Gastroesophageal sphincter (tissue), 4 donors: ENCODE measurements at regions not wholly inside any gene's neighbourhood (a gene's known extent, or its start where the extent isn't known, plus 50 kb on each side); places are given as distances from the start of the nearest gene placed in this dataset.

Experiments
- ATAC-seq: fragments of 150-250 bp; one replicate; pipeline ENCODE4 v1.9.1; 2016; ENCODE audit warnings: mild to moderate bottlenecking, moderate library complexity
- H3K27ac ChIP-seq, 4 donors: fragments of 200-600 bp; sonication (generic) in 3 of 4; 1 replicate in 3 of 4; 2 replicates in 1 of 4; pipeline ENCODE4 v1.5.1; 2016 to 2019
- H3K27me3 ChIP-seq: fragments of 200-600 bp; sonication (generic); one replicate; pipeline ENCODE4 v1.5.1; 2019
- H3K36me3 ChIP-seq, 2 donors: fragments of 200-600 bp; sonication (generic); one replicate each; pipeline ENCODE4 v1.5.1; 2019; ENCODE audit warnings: control low read depth in 1 of 2
- H3K4me1 ChIP-seq, 3 donors: fragments of 200-600 bp; sonication (generic); 1 replicate in 2 of 3; 2 replicates in 1 of 3; pipeline ENCODE4 v1.5.1; 2016 to 2019; ENCODE audit warnings: control low read depth in 2 of 3
- H3K4me3 ChIP-seq, 2 donors: fragments of 200-600 bp; sonication (generic); one replicate each; pipeline ENCODE4 v1.5.1; 2019; ENCODE audit warnings: mild to moderate bottlenecking in 1 of 2, moderate library complexity in 1 of 2
- H3K9me3 ChIP-seq, 3 donors: fragments of 200-600 bp; sonication (generic); one replicate each; pipeline ENCODE4 v1.5.1; 2017 to 2019; ENCODE audit warnings: control low read depth in 2 of 3
- EP300 ChIP-seq: sonication (generic); formaldehyde crosslinking; IDR thresholded peaks from one replicate; pipeline ENCODE4 v1.6.1; 2017; ENCODE audit warnings: antibody characterized with exemption, mild to moderate bottlenecking
- POLR2A ChIP-seq, 2 donors: fragments of 450-650 bp; IDR thresholded peaks; one replicate each; pipeline ENCODE4 v1.6.1; 2017; ENCODE audit warnings: antibody characterized with exemption in 2 of 2, mild to moderate bottlenecking in 2 of 2, moderate library complexity in 1 of 2
- POLR2AphosphoS5 ChIP-seq: sonication (generic); formaldehyde crosslinking; IDR thresholded peaks from one replicate; pipeline ENCODE4 v1.6.1; 2017; ENCODE audit warnings: antibody characterized with exemption
- WGBS, 2 donors: methylation state at CpG; one replicate each; pipeline ENCODE4 v1.1.5; 2018; ENCODE audit warnings: low coverage in 1 of 2; 5-methylcytosine and 5-hydroxymethylcytosine counted together
- TF ChIP-seq, protein P1 (sequence below), 4 experiments: fragments of 200-600 bp in 2 of 4; fragments of 450-650 bp in 2 of 4; sonication (generic) in 1 of 4; IDR thresholded peaks; one replicate each; pipeline ENCODE4 v1.5.1; 2017 to 2019; ENCODE audit warnings: antibody characterized with exemption in 4 of 4, mild to moderate bottlenecking in 2 of 4, moderate library complexity in 2 of 4

DNA sequence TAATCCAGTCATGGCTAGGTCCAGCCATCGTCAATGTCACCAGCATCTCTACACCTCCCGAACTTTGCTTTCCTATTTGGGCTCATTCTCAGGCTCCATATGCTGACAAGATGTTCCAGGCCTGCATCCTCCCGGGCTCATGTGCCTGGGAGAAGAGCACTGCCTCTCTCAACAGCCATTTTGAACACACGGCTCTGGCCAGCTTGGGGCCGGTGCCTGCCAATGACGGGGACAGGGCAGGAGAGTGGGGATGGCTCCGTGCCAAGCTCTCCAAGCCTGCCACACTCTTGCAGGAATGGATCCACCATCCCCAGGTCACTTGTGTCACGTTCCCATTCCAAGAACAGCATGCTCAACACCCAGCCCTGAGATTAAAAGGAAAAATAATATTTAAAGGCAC, 61.4 kb upstream of the PAX7 start:
- Histone ChIP-seq H3K27me3 (peaks cover 86% of the 10 kb centered on the region), H3K9me3 (peaks cover 0 to 10% (median 0%) of the 10 kb centered on the region in 3 donors), H3K4me1 (no peaks in the 10 kb centered on the region), H3K36me3 (no peaks in the 10 kb centered on the region), H3K4me3 (no peak overlapping the region), H3K27ac (no peak overlapping the region)
- 83% methylated on average over 2 of the region's 8 CpGs; no CpG with 5 or more reads in 1 of the 2 donors for WGBS, 2 donors
- ATAC-seq: no peak
- TF ChIP-seq POLR2AphosphoS5: no peak
- TF ChIP-seq, protein P1, sequence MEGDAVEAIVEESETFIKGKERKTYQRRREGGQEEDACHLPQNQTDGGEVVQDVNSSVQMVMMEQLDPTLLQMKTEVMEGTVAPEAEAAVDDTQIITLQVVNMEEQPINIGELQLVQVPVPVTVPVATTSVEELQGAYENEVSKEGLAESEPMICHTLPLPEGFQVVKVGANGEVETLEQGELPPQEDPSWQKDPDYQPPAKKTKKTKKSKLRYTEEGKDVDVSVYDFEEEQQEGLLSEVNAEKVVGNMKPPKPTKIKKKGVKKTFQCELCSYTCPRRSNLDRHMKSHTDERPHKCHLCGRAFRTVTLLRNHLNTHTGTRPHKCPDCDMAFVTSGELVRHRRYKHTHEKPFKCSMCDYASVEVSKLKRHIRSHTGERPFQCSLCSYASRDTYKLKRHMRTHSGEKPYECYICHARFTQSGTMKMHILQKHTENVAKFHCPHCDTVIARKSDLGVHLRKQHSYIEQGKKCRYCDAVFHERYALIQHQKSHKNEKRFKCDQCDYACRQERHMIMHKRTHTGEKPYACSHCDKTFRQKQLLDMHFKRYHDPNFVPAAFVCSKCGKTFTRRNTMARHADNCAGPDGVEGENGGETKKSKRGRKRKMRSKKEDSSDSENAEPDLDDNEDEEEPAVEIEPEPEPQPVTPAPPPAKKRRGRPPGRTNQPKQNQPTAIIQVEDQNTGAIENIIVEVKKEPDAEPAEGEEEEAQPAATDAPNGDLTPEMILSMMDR (IDR thresholded peaks at IDR 0.05): no peak
- no peak for TF ChIP-seq POLR2A (IDR thresholded peaks at IDR 0.05)
- no peak for TF ChIP-seq EP300

DNA sequence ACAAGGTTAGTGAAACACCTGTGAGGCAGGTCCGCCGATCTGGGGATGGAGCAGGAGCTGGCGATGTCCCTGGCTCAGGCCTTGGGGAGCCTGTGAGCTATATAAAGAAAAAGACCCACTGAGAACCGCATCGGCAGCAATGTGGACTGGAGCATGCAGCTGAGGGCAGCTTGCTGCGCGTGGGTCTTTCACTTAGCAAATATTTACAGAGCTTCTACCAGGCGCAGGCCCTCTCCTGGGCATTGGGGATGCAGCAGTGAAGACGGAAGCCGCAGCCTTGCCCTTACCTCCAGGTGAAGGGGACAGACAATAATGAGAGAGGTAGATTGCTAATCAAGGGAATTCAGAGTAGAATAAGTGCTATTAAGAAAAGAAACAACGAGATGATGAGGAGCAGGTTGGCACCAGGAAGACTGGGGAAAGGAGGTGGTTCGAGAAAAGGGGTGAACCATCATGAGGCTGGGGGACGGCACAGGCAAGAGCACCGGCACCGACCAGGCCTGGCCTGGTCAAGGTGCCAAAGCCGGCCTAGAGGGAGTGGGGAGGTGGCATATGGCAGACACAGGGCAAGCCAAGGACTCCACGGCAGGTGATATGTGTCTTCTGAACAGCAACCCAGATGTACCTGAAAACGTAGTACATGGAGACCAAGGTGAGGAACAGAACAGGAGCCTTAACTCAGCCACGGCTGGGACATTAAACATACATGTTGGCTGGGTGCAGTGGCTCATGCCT, 60.7 kb upstream of the PAX7 start:
- WGBS, 2 donors: 65 to 83% methylated on average over 5 to 10 of the region's 19 CpGs
- H3K4me3 ChIP-seq: no peak overlapping the region
- H3K27me3 ChIP-seq: peaks cover 86% of the 10 kb centered on the region
- no peaks in the 10 kb centered on the region for H3K36me3 ChIP-seq
- no peak for ATAC-seq
- TF ChIP-seq EP300 (no peak), POLR2A (IDR thresholded peaks at IDR 0.05) (no peak), POLR2AphosphoS5 (no peak)
- TF ChIP-seq, protein P1 (IDR thresholded peaks at IDR 0.05): no peak
- no peak overlapping the region for H3K27ac ChIP-seq
- peaks cover 0 to 10% (median 0%) of the 10 kb centered on the region in 3 donors for H3K9me3 ChIP-seq
- no peaks in the 10 kb centered on the region for H3K4me1 ChIP-seq

DNA sequence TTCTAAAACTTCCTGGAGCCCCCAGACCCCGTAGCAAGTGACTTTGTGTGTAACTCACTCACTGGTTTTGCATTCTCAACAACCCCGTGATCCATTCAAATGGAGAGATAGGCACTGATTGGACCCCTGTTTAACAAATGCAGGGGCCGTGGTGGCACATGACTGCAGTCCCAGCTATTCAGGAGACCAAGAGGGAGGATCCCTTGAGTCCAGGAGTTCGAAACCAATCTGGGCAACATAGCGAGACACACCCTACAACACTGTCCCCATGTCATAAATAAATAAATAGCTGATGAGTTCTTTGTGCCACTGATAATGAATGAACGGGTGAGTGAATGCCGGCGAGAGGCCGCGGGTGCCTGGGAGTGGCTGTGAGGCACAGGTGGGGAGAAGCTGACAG, 59.4 kb upstream of the PAX7 start:
- WGBS, 2 donors: 50% methylated on average over 2 to 9 of the region's 10 CpGs
- ATAC-seq: no peak
- Histone ChIP-seq H3K9me3 (peaks cover 0 to 10% (median 0%) of the 10 kb centered on the region in 3 donors), H3K4me1 (no peaks in the 10 kb centered on the region), H3K27ac (no peak overlapping the region), H3K36me3 (no peaks in the 10 kb centered on the region), H3K27me3 (peaks cover 83% of the 10 kb centered on the region), H3K4me3 (no peak overlapping the region)
- TF ChIP-seq, protein P1 (IDR thresholded peaks at IDR 0.05): no peak
- TF ChIP-seq EP300: no peak
- TF ChIP-seq POLR2A (IDR thresholded peaks at IDR 0.05): no peak
- no peak for TF ChIP-seq POLR2AphosphoS5

DNA sequence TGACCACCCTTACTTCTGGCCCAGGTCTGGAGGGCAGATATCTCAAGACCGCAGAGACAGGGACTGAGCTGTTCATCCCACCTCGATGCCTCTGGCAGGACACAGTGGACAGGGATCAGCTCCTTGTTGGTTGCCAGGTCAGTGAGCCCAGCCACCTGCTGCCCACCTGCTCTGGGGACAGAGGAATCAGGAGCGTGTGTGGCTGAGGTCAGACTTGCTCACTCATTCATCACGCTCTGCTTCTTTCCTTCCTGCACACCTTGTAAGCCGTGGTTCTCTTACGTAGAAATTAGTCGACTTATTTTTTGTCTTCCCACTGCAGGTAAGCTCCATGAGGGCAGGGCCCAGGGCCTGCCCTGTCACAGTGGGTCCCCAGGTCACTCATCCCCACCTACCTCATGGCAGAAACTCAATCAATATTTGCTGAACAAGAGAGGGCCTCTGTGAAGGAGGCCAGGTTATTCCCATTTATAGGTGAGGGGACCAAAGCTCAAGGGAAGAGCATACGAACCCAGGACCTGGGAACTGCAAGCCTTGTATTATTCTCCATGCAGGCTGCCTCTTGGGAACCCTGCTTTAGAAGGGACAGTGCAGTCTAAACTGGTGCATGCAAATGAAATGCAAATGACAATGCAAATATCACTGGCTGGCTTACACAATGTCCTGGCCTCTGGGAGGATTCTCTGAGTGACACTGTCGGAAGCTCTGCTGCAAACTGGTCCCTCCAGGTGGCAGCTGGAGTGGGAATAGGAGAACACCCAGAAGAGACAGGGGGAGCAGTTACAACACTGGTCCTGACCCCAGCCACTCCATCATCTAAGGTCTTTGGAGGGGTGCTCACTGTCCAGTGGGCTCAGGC, 58.4 kb upstream of the PAX7 start:
- Histone ChIP-seq H3K36me3 (no peaks in the 10 kb centered on the region), H3K27ac (no peak overlapping the region), H3K4me3 (no peak overlapping the region), H3K4me1 (no peaks in the 10 kb centered on the region), H3K9me3 (peaks cover 0 to 10% (median 0%) of the 10 kb centered on the region in 3 donors), H3K27me3 (peaks cover 74% of the 10 kb centered on the region)
- WGBS, 2 donors: 42 to 59% methylated on average over 5 to 6 of the region's 9 CpGs
- ATAC-seq: no peak
- TF ChIP-seq POLR2A (IDR thresholded peaks at IDR 0.05) (no peak), EP300 (no peak), POLR2AphosphoS5 (no peak)
- TF ChIP-seq, protein P1 (IDR thresholded peaks at IDR 0.05): no peak
